HFF-Myc (cell line): ENCODE measurements at regions not wholly inside any gene's neighbourhood (a gene's known extent, or its start where the extent isn't known, plus 50 kb on each side); places are given as distances from the start of the nearest gene placed in this dataset.
"Not testable (repeated sequence)": the region's sequence is repeated elsewhere in the genome, so short reads cannot be mapped to it uniquely, and the experiment has no call there.

ENCODE experiments used
- DNase-seq: peaks from one replicate; pipeline ENCODE4 v3.0.0-alpha.2; 2011; ENCODE audit warnings: low read depth; ENCODE audit errors: extremely low read depth
- H3K4me3 ChIP-seq: replicated peaks from 2 replicates; pipeline ENCODE4 v1.5.1; 2011; ENCODE audit warnings: low read depth, mild to moderate bottlenecking, control low read depth, low read length
- TF ChIP-seq, protein P1 (sequence below): IDR thresholded peaks from 2 replicates; pipeline ENCODE4 v1.5.1; 2012; ENCODE audit warnings: mild to moderate bottlenecking, low read depth, low read length, control low read depth; ENCODE audit errors: missing control alignments

DNA sequence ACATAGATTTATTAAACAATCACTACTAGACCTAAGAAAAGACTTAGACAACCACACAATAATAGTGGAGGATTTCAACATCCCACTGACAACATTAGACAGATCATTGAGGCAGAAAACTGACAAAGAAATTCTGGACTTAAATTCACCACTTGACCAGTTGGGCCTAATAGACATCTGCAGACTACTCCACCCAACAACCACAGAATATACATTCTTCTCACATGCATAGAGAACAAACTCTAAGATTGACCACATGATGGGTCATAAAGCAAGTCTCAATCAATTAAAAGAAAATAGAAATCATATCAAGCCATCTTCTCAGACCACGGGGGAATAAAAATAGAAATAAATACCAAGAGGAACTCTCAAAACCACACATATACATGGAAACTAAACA lies 136.7 kb upstream of the ARG1 start:
- no peak overlapping the region for H3K4me3 ChIP-seq
- TF ChIP-seq, protein P1, sequence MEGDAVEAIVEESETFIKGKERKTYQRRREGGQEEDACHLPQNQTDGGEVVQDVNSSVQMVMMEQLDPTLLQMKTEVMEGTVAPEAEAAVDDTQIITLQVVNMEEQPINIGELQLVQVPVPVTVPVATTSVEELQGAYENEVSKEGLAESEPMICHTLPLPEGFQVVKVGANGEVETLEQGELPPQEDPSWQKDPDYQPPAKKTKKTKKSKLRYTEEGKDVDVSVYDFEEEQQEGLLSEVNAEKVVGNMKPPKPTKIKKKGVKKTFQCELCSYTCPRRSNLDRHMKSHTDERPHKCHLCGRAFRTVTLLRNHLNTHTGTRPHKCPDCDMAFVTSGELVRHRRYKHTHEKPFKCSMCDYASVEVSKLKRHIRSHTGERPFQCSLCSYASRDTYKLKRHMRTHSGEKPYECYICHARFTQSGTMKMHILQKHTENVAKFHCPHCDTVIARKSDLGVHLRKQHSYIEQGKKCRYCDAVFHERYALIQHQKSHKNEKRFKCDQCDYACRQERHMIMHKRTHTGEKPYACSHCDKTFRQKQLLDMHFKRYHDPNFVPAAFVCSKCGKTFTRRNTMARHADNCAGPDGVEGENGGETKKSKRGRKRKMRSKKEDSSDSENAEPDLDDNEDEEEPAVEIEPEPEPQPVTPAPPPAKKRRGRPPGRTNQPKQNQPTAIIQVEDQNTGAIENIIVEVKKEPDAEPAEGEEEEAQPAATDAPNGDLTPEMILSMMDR, result no peak
- DNase-seq, result no peak

DNA sequence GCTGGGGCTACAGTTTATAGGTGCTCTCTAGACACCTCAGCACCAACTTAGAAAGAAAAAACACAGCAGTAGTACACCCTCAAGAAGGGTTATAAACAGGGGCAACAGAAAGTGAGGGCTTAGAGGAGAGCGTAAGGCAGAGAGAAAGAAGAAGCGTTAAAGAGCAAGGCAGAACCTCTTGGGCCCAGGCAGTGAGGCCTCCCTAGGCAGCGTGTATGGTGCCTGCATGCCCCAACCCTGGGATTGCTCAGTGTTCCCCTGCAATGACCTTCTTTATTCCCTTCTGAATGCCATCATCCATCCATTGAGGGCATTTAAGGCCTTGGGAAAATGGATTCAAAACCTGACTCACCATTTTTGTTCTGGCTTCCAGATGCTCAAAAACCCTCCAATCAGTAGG lies 130.0 kb upstream of the ARG1 start:
- DNase-seq, result no peak
- TF ChIP-seq, protein P1, result no peak
- no peak overlapping the region for H3K4me3 ChIP-seq

DNA sequence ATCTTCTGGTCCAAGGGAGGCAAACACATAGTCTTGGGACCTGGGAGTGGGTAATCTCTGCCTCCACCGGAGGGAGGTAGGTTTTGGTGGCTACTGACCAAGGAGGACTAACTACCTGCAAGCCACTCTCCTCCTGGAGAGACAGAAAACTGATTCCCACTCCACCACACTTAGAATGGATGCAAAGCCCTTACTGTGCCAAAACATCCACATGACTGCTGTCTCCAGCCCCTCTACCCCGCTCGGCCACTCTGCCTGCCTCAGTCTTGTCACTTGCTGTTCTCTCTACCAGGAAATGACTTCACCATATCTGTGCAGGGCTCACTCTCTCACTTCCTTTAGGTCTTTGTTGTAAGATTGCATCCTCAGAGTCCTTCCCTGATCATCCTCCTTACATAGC lies 129.5 kb upstream of the ARG1 start:
- no peak overlapping the region for H3K4me3 ChIP-seq
- no peak for DNase-seq
- TF ChIP-seq, protein P1, result no peak

DNA sequence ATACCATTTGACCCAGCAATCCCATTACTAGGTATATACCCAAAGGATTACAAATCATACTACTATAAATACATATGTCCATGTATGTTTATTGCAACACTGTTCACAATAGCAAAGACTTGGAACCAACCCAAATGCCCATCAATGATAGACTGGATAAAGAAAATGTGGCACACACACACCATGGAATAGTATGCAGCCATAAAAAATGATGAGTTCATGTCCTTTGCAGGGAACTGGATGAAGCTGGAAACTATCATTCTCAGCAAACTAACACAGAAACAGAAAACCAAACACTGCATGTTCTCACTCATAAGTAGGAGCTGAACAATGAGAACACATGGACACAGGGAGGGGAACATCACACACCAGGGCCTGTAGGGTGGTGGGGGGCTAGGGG lies 127.7 kb upstream of the ARG1 start:
- not testable (repeated sequence) for H3K4me3 ChIP-seq, DNase-seq

DNA sequence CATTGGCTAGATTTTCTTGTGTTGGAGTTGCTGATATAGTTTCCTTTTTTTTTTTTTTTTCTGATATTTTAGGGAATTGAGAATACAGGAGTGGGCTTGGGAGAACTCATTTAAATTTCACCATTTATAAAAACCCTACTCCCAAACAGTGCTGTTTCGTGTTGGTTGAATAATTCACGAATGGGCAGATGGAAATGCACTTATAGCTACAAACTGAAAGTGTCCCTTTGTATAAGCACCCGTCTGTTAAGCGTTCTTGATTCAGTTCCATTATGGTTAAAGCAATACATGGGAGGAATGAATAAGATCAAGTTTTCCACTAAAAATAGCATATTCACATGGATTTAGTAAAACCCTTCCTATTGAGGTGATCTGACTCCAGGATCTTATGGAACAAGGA lies 122.2 kb upstream of the ARG1 start:
- no peak overlapping the region for H3K4me3 ChIP-seq
- TF ChIP-seq, protein P1, result no peak
- no peak for DNase-seq

DNA sequence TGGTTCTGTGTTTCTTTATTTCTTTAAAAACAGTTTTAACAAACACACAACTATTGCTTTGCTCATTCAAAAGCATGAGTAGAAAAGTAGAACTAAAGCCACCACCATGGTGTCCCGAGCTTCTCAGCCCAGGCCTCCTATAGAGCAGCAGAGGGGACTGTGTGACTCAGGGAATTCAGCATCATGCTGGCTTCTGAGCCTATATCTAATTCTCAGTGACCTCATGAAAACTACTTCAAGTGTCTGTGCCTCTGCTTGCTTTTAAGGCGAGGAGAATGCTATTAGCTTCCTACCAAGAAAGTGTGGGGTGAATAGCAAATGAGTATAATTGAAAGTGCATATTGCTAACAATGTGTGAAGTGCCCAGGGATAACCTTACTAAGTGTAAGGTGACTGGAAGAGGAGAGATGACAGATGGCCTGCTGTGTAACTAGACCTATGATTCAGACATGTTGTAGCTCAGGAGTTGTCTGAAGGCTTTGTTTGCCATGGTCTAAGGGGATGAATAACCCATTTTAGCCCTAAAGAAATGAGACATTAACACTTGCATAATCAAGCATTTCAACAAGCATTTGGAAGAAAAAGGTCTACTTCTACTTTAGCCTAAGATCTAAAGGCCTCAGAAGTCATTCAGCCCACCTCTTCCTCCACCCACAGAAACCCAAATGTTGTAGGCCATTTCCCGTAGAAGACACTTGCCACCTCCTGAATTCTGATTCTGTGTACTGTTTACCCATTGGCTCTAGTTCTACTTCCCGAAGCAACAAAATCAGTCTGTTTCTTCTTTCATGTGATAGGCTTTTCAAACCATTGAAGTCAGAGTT lies 121.5 kb upstream of the ARG1 start:
- no peak overlapping the region for H3K4me3 ChIP-seq
- no peak for DNase-seq

DNA sequence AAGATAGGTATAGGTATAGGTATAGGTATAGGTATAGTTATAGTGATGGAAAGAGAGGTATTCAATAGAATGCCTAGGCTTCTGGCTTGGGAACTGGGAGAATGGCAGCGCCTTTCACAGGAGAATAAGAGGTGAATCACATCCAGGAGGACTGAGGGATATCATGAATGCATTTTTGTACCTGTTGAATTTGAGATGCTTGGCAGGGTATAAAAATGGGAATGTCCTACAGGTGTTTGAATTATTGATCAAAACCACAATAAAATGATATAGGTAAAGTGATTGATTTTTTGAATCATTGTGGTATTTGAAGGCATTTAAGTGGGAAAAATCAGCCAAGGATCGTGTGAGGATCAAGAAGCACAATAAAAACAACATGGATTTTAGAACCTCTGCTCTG lies 119.2 kb upstream of the ARG1 start:
- TF ChIP-seq, protein P1, result no peak
- no peak overlapping the region for H3K4me3 ChIP-seq
- no peak for DNase-seq

More for the DNA sequence above, 121.5 kb upstream of the ARG1 start:
- TF ChIP-seq, protein P1, result no peak
